ENCODE measurements at regions not wholly inside any gene's neighbourhood (a gene's known extent, or its start where the extent isn't known, plus 50 kb on each side); places are given as distances from the start of the nearest gene placed in this dataset.

- Mint-ChIP-seq H3K36me3 (ENCODE audit: low read depth) (no peaks in the 10 kb centered on the region), H3K9me3 (no peaks in the 10 kb centered on the region), H3K4me1 (ENCODE audit: low read depth) (no peaks in the 10 kb centered on the region), H3K4me3 (no peak overlapping the region), H3K27ac (no peak overlapping the region), H3K27me3 (no peaks in the 10 kb centered on the region)
- intact Hi-C loops (cut with micrococcal nuclease) = no loop called here
- DNase-seq = no peak
- ATAC-seq = no peak
- ChIA-PET POLR2A (no interaction called here), CTCF (no interaction called here)
- TF ChIP-seq, protein P1, sequence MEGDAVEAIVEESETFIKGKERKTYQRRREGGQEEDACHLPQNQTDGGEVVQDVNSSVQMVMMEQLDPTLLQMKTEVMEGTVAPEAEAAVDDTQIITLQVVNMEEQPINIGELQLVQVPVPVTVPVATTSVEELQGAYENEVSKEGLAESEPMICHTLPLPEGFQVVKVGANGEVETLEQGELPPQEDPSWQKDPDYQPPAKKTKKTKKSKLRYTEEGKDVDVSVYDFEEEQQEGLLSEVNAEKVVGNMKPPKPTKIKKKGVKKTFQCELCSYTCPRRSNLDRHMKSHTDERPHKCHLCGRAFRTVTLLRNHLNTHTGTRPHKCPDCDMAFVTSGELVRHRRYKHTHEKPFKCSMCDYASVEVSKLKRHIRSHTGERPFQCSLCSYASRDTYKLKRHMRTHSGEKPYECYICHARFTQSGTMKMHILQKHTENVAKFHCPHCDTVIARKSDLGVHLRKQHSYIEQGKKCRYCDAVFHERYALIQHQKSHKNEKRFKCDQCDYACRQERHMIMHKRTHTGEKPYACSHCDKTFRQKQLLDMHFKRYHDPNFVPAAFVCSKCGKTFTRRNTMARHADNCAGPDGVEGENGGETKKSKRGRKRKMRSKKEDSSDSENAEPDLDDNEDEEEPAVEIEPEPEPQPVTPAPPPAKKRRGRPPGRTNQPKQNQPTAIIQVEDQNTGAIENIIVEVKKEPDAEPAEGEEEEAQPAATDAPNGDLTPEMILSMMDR (IDR thresholded peaks at IDR 0.05) = no peak
These were observed 277.2 kb upstream of the VCX3A start for GRCh38 chrX:6812087-6812486.

DNA sequence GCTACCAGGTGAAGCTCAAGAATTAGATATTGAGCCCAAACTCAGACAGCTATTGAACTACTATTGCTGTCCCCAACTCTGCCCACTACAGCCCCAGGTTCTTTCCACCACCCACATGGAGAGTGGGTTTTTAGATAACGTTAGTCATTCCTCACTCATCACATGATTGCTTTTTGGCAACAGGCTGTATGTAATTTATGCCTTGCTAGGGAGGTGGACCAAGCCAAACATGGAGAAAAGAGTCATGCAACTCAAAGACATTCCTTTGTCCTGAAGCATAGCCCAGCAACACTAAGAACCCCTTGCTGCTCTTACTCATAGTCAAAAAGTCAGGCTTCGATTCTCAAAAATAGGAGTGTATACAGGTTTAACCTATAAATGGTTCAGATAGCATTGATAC lies 275.9 kb upstream of the VCX3A start:
- intact Hi-C loops (cut with micrococcal nuclease) = no loop called here

DNA sequence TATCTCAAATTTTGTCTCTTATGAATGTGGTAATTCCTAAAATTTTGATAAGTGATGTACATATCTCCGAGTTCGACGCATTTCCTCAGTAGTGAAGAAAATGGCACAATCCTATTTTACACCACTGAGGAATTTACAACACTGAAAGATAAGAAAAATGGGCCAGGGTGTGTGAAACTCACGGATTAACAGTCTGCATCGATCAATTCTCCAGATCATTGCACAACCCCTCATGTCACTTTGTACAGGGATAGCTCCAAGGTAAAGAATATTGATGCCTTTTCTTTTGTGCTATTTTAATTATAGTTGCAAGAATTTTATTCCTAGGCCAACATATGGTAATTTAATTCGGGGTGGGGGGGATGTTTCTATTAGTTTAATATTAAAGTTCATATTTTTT lies 268.7 kb upstream of the VCX3A start:
- H3K27ac Mint-ChIP-seq = no peak overlapping the region
- CTCF ChIA-PET = no interaction called here
- TF ChIP-seq, protein P1 (IDR thresholded peaks at IDR 0.05) = no peak
- no peaks in the 10 kb centered on the region for H3K27me3 Mint-ChIP-seq
- intact Hi-C loops (cut with micrococcal nuclease) = no loop called here
- no peaks in the 10 kb centered on the region for H3K36me3 Mint-ChIP-seq (ENCODE audit: low read depth)
- H3K4me3 Mint-ChIP-seq = no peak overlapping the region
- DNase-seq = no peak
- H3K4me1 Mint-ChIP-seq (ENCODE audit: low read depth) = no peaks in the 10 kb centered on the region
- no peak for ATAC-seq
- POLR2A ChIA-PET = no interaction called here
- no peaks in the 10 kb centered on the region for H3K9me3 Mint-ChIP-seq

More for the DNA sequence above, 275.9 kb upstream of the VCX3A start:
- no peak overlapping the region for H3K27ac Mint-ChIP-seq
- no peaks in the 10 kb centered on the region for H3K4me1 Mint-ChIP-seq (ENCODE audit: low read depth)
- no peak overlapping the region for H3K4me3 Mint-ChIP-seq
- ATAC-seq (no peak), DNase-seq (no peak)
- no peaks in the 10 kb centered on the region for H3K27me3 Mint-ChIP-seq
- TF ChIP-seq, protein P1 (IDR thresholded peaks at IDR 0.05) = no peak
- ChIA-PET POLR2A (no interaction called here), CTCF (no interaction called here)
- H3K36me3 Mint-ChIP-seq (ENCODE audit: low read depth) = no peaks in the 10 kb centered on the region
- no peaks in the 10 kb centered on the region for H3K9me3 Mint-ChIP-seq

- intact Hi-C loops (cut with micrococcal nuclease) = no loop called here
- CTCF ChIA-PET = no interaction called here
- DNase-seq (no peak), ATAC-seq (no peak)
- no peaks in the 10 kb centered on the region for H3K27me3 Mint-ChIP-seq
- H3K4me1 Mint-ChIP-seq (ENCODE audit: low read depth) = no peaks in the 10 kb centered on the region
- H3K9me3 Mint-ChIP-seq = no peaks in the 10 kb centered on the region
- POLR2A ChIA-PET = interaction anchor here (0.9 kb wide), 1 partner anchor 18 kb away, joined by 3 read pairs; no protein-coding TSS in a partner anchor
- H3K36me3 Mint-ChIP-seq (ENCODE audit: low read depth) = no peaks in the 10 kb centered on the region
- TF ChIP-seq, protein P1 (IDR thresholded peaks at IDR 0.05) = no peak
- H3K27ac Mint-ChIP-seq = no peak overlapping the region
- H3K4me3 Mint-ChIP-seq = no peak overlapping the region
These were observed 258.1 kb upstream of the VCX3A start for GRCh38 chrX:6793000-6793399.

GRCh38 chrX:6783912-6784311 lies 249.0 kb upstream of the VCX3A start:
- H3K4me1 Mint-ChIP-seq (ENCODE audit: low read depth) = no peaks in the 10 kb centered on the region
- DNase-seq = no peak
- ATAC-seq = no peak
- no peaks in the 10 kb centered on the region for H3K9me3 Mint-ChIP-seq
- H3K27ac Mint-ChIP-seq = no peak overlapping the region
- no peak overlapping the region for H3K4me3 Mint-ChIP-seq
- H3K27me3 Mint-ChIP-seq = no peaks in the 10 kb centered on the region
- H3K36me3 Mint-ChIP-seq (ENCODE audit: low read depth) = no peaks in the 10 kb centered on the region
- POLR2A ChIA-PET = no interaction called here
- TF ChIP-seq, protein P1 (IDR thresholded peaks at IDR 0.05) = no peak
- intact Hi-C loops (cut with micrococcal nuclease) = no loop called here
- CTCF ChIA-PET = no interaction called here

Measured in activated CD8-positive, alpha-beta T cell treated with anti-CD3 and anti-CD28 coated beads for 36 hours (primary cell).